SIG-M5 treated with dmso at 0.1 percent for 504 hours (cell line): ENCODE measurements at regions not wholly inside any gene's neighbourhood (a gene's known extent, or its start where the extent isn't known, plus 50 kb on each side); places are given as distances from the start of the nearest gene placed in this dataset.
A peak's percentile ranks its signal among the peaks of the same experiment; 100 is the strongest.

Experiments used
- DNase-seq: peaks from one replicate; lab custom pipeline; 2025; ENCODE audit not compliant: unreplicated experiment; lab: John Stamatoyannopoulos, UW

GRCh38 chr9:107919263-107919662 lies 429.7 kb upstream of the KLF4 start:
- no peak for DNase-seq

- no peak for DNase-seq
These were observed 429.2 kb upstream of the KLF4 start for GRCh38 chr9:107918749-107919148.

DNA sequence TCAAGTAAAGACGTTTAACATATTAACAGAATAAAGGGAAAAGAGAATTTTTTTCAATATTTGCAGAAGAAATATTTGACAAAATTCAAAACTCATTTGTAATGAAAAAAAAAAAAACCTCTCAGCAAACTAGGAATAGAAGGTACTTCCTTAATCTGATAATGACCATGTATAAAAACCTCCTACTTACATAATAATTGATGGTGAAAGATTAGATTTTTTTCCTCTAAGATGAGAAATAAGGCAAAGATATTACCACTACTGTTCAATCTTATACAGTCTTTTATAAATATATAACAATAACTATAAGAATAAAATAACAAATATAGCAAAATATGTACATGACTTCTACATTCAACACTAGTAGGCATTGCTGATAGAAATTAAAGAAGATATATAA lies 424.6 kb upstream of the KLF4 start:
- no peak for DNase-seq

GRCh38 chr9:107907715-107908114 lies 418.1 kb upstream of the KLF4 start:
- no peak for DNase-seq

DNA sequence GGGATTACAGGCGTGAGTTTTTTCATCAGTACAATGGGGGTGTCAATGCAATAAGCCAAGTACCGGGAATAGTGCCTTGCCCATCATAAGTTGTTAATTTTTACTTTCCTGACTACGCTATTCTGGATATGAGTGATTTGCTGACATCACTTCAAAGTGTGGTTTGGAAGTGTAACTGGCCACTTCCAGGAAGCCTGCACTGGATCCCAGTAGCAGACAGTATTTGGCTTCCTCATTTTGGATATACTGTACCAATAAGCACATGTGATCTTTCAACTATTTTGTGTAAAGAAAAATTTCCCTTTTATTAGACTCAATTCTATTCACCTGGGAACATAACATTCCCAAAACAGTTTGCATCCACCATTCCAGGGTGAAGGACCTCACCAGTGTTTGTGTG lies 417.7 kb upstream of the KLF4 start:
- no peak for DNase-seq

- DNase-seq: no peak
These were observed 416.5 kb upstream of the KLF4 start for GRCh38 chr9:107906074-107906473.

DNA sequence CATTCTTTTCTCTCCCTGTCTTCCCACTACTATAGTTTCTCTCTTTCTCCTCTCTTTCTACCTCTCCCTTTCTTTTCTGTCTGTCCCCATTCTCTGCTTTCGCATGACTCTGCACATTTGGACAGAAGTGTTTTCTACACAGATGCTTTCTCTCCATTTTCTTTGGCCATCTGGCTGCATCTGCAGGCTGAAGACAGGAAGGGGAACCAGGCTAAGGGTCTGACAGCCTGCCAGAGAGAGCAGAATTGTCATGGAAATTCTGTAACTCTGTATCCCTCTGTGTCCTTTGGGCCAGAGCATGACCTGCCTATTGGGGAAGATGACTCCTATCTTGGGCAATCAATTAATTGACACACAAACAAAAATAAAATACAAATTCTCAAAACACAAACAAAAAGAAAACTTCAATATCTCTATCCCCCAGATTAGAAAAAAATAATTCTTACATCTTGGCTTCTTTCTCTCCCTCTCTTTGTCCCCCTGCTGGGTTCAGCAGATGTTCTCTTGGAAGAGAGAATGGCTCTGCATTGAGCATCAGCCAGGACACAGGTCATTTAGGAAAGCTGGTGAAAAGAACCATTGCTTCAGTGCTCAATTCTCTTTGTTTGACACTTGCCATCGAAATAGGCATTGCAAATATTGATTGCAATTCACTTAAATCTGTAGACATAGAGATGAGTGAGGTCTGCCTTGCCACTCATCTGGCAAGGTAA lies 415.9 kb upstream of the KLF4 start:
- no peak for DNase-seq

DNA sequence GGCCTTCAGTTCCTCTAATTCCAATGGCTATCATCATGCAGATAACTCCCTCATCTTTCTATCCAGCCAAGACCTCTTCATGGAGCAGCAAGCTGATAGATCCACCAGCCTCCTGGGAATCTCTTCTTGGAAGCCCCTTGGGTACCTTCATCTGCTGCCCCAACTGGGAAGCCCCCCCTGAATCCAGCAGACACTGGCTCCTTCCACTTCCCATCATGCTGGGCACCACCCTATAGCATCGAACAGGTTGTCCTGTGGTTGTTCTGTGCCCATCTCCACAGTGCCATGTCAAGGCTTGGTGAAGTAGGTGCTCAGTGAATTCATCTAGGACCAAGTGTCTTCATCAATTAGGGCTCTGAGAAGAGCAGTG lies 410.4 kb upstream of the KLF4 start:
- no peak for DNase-seq

DNA sequence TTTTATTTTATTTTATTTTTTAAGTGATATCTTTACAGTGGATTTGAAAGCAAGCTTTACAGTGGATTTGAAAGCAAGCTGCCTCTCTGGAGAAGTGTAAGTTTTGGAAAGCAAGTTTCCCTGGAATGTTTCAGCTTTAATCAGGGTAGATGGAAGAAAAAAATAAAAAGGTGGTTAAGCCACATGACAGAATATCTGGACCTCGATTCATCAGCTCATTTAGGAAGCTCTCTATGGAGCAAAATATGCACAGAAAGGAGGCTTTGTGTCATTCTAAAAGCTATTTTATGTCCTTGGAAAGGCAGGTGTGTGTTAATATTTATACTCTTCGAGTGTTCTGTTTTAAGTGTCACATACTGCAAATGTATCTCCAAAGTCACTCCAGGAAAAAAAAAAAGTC lies 409.2 kb upstream of the KLF4 start:
- DNase-seq: no peak

- DNase-seq: no peak
These were observed 407.0 kb upstream of the KLF4 start for GRCh38 chr9:107896544-107896943.

DNA sequence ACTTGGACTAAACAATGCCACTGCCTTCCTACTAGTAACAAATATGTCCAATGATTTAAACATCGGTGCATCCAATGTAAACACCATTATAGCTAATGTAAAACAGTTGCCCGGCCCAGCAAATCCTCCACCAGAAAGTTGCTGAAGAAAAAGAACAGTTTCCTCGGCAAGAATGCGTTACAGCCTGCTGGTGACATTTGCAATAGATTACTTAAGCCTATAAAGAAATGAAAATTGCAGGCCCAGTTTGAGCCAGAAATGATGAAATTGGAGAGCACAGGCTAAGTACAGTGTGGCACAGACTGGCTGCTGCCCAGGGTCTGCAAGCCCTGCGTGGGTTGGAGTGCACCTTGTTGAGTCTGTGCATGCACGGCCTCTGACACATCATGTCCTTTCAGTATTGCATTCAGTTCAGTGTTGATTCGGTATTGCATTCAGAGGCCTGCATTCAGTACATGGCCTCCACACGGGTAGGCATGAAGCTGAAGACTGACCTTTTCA lies 406.0 kb upstream of the KLF4 start:
- no peak for DNase-seq

DNA sequence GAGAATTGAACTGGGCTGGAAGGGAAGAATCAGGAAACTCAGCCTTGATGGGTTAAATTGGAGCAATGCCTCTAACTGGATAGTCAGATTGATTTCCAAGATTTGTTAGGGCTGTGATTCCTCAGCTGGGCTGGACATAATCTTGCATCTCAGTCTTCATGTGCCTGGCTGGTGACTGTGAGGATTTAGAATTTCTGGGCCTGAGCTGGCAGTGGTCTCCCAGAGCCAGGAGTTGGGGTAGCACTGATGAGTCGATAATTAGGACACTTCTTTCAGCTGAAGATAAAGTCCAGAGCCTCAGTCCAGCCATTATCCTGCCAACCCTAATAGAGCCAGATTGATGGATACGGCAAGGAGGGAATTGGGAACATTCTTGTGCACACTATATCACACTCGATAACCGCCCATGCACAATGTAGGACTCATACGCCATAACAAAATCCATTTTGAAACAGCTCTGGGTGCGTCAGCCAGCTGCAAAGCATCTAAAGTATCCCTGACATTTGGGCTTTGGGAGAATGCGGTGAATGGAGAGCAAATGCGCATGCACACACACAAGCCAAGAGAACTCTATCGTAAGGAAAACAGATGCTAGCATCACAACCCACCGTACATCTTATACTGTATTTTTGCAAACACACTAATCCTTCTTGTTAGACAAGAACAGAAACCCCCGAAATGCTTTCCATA lies 405.1 kb upstream of the KLF4 start:
- DNase-seq: no peak

DNA sequence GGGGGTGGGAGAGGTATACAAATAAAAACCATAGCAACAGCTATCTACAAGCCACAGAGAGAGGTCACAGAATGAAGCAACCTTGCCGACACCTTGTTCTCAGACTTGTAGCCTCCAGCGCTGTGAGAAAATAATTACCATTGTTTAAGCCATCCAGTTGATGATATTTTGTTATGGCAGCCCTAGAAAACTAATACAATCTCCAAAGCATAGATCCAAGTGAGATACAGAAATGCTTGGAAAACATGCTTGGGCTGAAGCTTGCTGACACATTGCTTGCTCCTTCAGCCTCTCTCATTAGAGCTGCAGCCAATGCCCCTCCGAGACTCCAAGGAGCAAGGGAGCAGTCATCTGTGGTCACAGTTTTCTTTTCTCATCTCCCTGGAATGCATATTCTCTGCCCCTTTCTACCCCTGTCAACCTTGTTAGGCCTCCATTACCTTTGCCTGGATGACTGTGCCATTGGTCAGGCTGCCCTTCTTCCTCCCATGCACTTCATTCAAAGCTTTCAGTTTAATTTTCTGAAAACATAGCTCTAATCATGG lies 401.4 kb upstream of the KLF4 start:
- DNase-seq: no peak

DNA sequence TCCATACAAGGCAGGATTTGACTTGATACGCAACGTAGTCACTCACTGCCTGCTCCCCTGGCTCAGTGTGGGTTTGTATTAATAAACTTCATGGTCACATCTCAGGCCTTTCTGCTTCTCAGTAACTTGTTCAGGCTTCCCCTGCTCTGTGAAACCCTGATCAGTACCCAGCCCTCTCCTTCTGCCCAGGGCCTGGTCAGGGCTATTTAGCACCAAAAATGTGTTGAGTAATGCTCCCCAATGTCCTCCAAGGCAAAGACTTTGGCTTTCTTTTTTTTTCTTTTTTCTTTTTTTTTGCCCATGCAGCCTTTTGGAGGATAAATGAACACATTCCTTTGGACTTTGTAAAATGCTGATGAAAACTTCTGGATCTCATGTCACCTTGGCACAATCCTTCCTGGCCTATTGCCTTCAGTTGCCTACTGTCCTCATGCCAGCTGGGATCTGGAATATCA lies 399.2 kb upstream of the KLF4 start:
- DNase-seq: no peak

DNA sequence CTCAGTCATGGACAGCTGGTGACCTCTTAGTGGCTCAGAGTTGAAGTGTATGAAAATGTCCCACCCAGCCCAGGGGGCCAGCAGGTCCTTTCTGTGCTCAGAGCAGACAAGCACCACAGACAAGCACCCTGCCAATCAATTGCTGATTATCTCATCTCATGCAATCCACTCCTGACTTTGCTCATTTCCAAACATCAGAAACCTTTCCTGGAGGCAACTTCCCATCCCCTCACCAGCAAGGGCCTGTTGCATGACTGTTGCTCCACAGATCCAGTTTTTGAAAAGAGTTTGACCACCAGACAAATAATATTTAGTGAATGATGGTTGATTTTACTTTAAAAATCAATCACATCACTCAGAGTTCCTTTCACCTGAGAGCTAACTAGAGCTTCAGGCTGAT lies 397.3 kb upstream of the KLF4 start:
- DNase-seq: no peak

- peak; percentile 64 for DNase-seq
These were observed 394.0 kb upstream of the KLF4 start for GRCh38 chr9:107883496-107884124.

DNA sequence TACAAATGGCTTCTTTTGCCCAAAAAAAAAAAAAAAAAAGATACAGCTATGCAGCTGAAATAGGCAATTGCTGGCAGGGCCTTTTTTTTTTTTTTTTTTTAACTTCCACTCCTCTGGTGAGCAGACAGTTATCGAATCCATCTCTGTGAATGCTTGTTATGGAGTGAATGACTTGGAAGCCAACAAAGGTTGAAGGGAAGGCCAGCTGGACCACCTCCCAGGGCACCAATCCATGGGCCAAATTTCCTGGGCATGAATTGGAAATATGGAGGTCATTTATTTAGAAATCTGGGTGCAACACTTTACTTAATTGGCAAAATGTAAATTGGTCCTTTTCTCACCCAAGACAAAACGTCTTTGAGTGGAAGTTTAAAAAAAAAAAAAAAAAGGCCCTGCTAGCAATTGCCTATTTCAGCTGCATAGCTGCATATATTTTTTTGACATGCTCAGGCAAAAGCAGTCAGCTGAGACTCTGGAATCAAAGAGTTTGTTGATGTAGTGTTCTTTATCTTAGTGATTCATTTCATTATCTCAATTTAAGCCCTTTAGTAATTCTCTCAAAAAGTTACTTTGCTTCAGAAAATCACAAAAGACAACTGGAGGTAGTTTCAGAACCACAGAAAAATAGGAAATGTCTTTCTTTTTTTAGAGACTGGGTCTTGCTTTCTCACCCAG lies 392.2 kb upstream of the KLF4 start:
- no peak for DNase-seq

GRCh38 chr9:107878462-107878861 lies 388.9 kb upstream of the KLF4 start:
- peak; percentile 11 for DNase-seq

DNA sequence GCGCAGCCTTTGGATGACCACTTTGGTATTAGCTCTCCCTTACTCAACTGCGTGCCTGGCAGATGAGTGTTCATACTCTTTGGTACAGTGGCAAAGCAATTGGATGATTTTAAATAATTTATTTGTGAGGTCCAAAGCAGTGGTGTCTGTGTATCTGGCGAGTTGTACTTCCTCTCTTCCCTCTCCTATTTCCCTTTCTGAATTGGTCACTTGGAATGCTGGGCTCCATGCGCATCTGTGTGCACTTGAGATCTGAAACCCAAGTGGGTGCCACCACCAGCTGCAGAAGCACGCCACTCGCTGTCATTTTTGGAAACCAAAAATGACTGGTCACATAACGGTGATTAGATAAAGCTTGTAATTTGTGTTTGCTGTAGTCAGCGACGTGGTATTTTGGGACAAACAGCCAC lies 386.0 kb upstream of the KLF4 start:
- no peak for DNase-seq

GRCh38 chr9:107874591-107875369 lies 385.2 kb upstream of the KLF4 start:
- peak; percentile 82 for DNase-seq

DNA sequence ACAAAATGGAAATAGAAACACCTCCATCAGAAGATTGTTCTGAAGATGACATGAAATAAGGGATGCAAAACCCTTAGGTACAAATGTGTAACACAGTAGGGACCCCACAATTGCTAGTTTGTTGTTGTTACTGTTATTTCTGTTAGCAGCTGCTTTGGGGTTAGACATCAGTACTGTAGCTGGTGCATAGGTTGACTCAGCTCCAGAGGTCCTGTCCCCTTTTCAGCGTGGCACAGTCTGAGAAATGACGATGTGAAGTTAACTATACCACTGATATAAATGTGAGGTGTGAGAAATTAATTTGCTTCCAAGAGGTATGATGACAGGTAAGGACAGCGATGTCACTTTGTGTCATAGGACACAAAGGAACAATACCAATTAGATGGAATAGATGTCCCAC lies 384.6 kb upstream of the KLF4 start:
- no peak for DNase-seq
